ENCODE measurements at regions not wholly inside any gene's neighbourhood (a gene's known extent, or its start where the extent isn't known, plus 50 kb on each side); places are given as distances from the start of the nearest gene placed in this dataset.

GRCh38 chr3:59540241-59540640 is 490.4 kb upstream of the CFAP20DC start:
- no peaks in the 10 kb centered on the region for H3K36me3 ChIP-seq
- no peaks in the 10 kb centered on the region for H3K27me3 ChIP-seq (ENCODE audit: insufficient read depth, low read depth, severe bottlenecking)
- H3K4me3 ChIP-seq (ENCODE audit: low read depth, low read length), result no peak overlapping the region
- no peak for DNase-seq
- H3K9me3 ChIP-seq (ENCODE audit: severe bottlenecking), result no peaks in the 10 kb centered on the region
- no peak for TF ChIP-seq CTCF (IDR thresholded peaks at IDR 0.05; ENCODE audit: low read depth, low read length)
- no peak overlapping the region for H3K27ac ChIP-seq

GRCh38 chr3:59538753-59539432 is 489.1 kb upstream of the CFAP20DC start:
- no peaks in the 10 kb centered on the region for H3K36me3 ChIP-seq
- H3K27me3 ChIP-seq (ENCODE audit: insufficient read depth, low read depth, severe bottlenecking), result no peaks in the 10 kb centered on the region
- H3K27ac ChIP-seq, result no peak overlapping the region
- no peaks in the 10 kb centered on the region for H3K9me3 ChIP-seq (ENCODE audit: severe bottlenecking)
- no peak for DNase-seq
- TF ChIP-seq CTCF (IDR thresholded peaks at IDR 0.05; ENCODE audit: low read depth, low read length), result no peak
- no peak overlapping the region for H3K4me3 ChIP-seq (ENCODE audit: low read depth, low read length)

- TF ChIP-seq CTCF (IDR thresholded peaks at IDR 0.05; ENCODE audit: low read depth, low read length), result no peak
- Histone ChIP-seq H3K9me3 (ENCODE audit: severe bottlenecking) (no peaks in the 10 kb centered on the region), H3K27me3 (ENCODE audit: insufficient read depth, low read depth, severe bottlenecking) (no peaks in the 10 kb centered on the region), H3K4me3 (ENCODE audit: low read depth, low read length) (no peak overlapping the region), H3K27ac (no peak overlapping the region), H3K36me3 (no peaks in the 10 kb centered on the region)
- DNase-seq, result no peak
Measured at GRCh38 chr3:59535791-59536221, 486.0 kb upstream of the CFAP20DC start.

- DNase-seq, result no peak
- Histone ChIP-seq H3K4me3 (ENCODE audit: low read depth, low read length) (no peak overlapping the region), H3K36me3 (no peaks in the 10 kb centered on the region), H3K27me3 (ENCODE audit: insufficient read depth, low read depth, severe bottlenecking) (no peaks in the 10 kb centered on the region), H3K27ac (no peak overlapping the region), H3K9me3 (ENCODE audit: severe bottlenecking) (no peaks in the 10 kb centered on the region)
- no peak for TF ChIP-seq CTCF (IDR thresholded peaks at IDR 0.05; ENCODE audit: low read depth, low read length)
Measured at GRCh38 chr3:59531994-59532393, 482.2 kb upstream of the CFAP20DC start.

GRCh38 chr3:59531066-59531745 is 481.4 kb upstream of the CFAP20DC start:
- no peak for TF ChIP-seq CTCF (IDR thresholded peaks at IDR 0.05; ENCODE audit: low read depth, low read length)
- no peaks in the 10 kb centered on the region for H3K36me3 ChIP-seq

More at GRCh38 chr3:59531066-59531745, 481.4 kb upstream of the CFAP20DC start:
- no peaks in the 10 kb centered on the region for H3K9me3 ChIP-seq (ENCODE audit: severe bottlenecking)
- H3K4me3 ChIP-seq (ENCODE audit: low read depth, low read length), result no peak overlapping the region
- no peak overlapping the region for H3K27ac ChIP-seq
- no peaks in the 10 kb centered on the region for H3K27me3 ChIP-seq (ENCODE audit: insufficient read depth, low read depth, severe bottlenecking)
- no peak for DNase-seq

Measured in WERI-Rb-1 (cell line).